HEK293T (cell line): ENCODE measurements at regions not wholly inside any gene's neighbourhood (a gene's known extent, or its start where the extent isn't known, plus 50 kb on each side); places are given as distances from the start of the nearest gene placed in this dataset.
"Not testable (repeated sequence)": the region's sequence is repeated elsewhere in the genome, so short reads cannot be mapped to it uniquely, and the experiment has no call there.

Experiments
- CTCF ChIA-PET: fragments of 350-600 bp; formaldehyde crosslinking; extraction: SDS; loops from one replicate; lab custom pipeline; 2021; ENCODE audit warnings: antibody characterized with exemption, inconsistent platforms; lab: Yijun Ruan, JAX
- POLR2A ChIA-PET: fragments of 350-600 bp; formaldehyde crosslinking; extraction: SDS; loops from one replicate; lab custom pipeline; 2020; ENCODE audit warnings: antibody characterized with exemption, inconsistent platforms; lab: Yijun Ruan, JAX
- DNase-seq: peaks from one replicate; pipeline ENCODE4 v3.0.0; 2012; ENCODE audit warnings: mixed read lengths; ENCODE audit errors: extremely low spot score
- ARNT ChIP-seq: fragments of 450-650 bp; IDR thresholded peaks from 2 replicates; pipeline ENCODE4 v1.6.1; 2017; ENCODE audit warnings: mild to moderate bottlenecking
- BHLHE40 ChIP-seq: fragments of 450-650 bp; IDR thresholded peaks from 2 replicates; pipeline ENCODE4 v1.6.1; 2016; ENCODE audit warnings: mild to moderate bottlenecking, moderate library complexity, borderline replicate concordance
- CTBP1 ChIP-seq: fragments of 450-650 bp; IDR thresholded peaks from 2 replicates; pipeline ENCODE4 v1.6.1; 2016; ENCODE audit warnings: borderline replicate concordance
- ELF4 ChIP-seq: fragments of 450-650 bp; IDR thresholded peaks from 2 replicates; pipeline ENCODE4 v1.6.1; 2017; ENCODE audit warnings: antibody characterized with exemption
- FOXA1 ChIP-seq: fragments of 450-650 bp; IDR thresholded peaks from 2 replicates; pipeline ENCODE4 v1.6.1; 2016; ENCODE audit warnings: mild to moderate bottlenecking
- FOXK2 ChIP-seq: fragments of 450-650 bp; IDR thresholded peaks from 2 replicates; pipeline ENCODE4 v1.6.1; 2016; ENCODE audit warnings: mild to moderate bottlenecking
- FOXM1 ChIP-seq: fragments of 450-650 bp; IDR thresholded peaks from 2 replicates; pipeline ENCODE4 v1.6.1; 2017; ENCODE audit warnings: mild to moderate bottlenecking, borderline replicate concordance
- HDGF ChIP-seq: fragments of 450-650 bp; IDR thresholded peaks from 2 replicates; pipeline ENCODE4 v1.6.1; 2017; ENCODE audit warnings: antibody characterized with exemption, borderline replicate concordance
- L3MBTL2 ChIP-seq: fragments of 450-650 bp; conservative IDR thresholded peaks from 2 replicates; pipeline ENCODE4 v1.6.1; 2016; ENCODE audit warnings: mild to moderate bottlenecking
- LEF1 ChIP-seq: fragments of 450-650 bp; IDR thresholded peaks from 2 replicates; pipeline ENCODE4 v1.6.1; 2017; ENCODE audit warnings: mild to moderate bottlenecking, borderline replicate concordance
- NFRKB ChIP-seq: fragments of 450-650 bp; IDR thresholded peaks from 2 replicates; pipeline ENCODE4 v1.6.1; 2016; ENCODE audit warnings: mild to moderate bottlenecking, moderate library complexity
- PKNOX1 ChIP-seq: fragments of 450-650 bp; IDR thresholded peaks from 2 replicates; pipeline ENCODE4 v1.6.1; 2016
- SP1 ChIP-seq: fragments of 450-650 bp; IDR thresholded peaks from 2 replicates; pipeline ENCODE4 v1.6.1; 2017
- SUZ12 ChIP-seq: fragments of 450-650 bp; IDR thresholded peaks from 2 replicates; pipeline ENCODE4 v1.6.1; 2016; ENCODE audit warnings: mild to moderate bottlenecking
- TARDBP ChIP-seq: fragments of 450-650 bp; IDR thresholded peaks from 2 replicates; pipeline ENCODE4 v1.6.1; 2016
- ZNF384 ChIP-seq: fragments of 450-650 bp; IDR thresholded peaks from 2 replicates; pipeline ENCODE4 v1.6.1; 2016

- no peak for TF ChIP-seq ZNF384
- TF ChIP-seq ELF4: no peak
- no peak for TF ChIP-seq FOXA1
- no peak for TF ChIP-seq L3MBTL2
- TF ChIP-seq PKNOX1: no peak
- no peak for TF ChIP-seq CTBP1
- TF ChIP-seq TARDBP: no peak
- TF ChIP-seq BHLHE40: no peak
- no peak for TF ChIP-seq ARNT
- no peak for TF ChIP-seq SP1
- no peak for TF ChIP-seq HDGF
- TF ChIP-seq LEF1: no peak
- TF ChIP-seq FOXM1: no peak
- TF ChIP-seq SUZ12: no peak
- TF ChIP-seq NFRKB: no peak
- no peak for TF ChIP-seq FOXK2
- ChIA-PET CTCF (no interaction called here), POLR2A (no interaction called here)
- DNase-seq: no peak
Measured at GRCh38 chr15:93348711-93349545, 259.9 kb upstream of the RGMA start.

DNA sequence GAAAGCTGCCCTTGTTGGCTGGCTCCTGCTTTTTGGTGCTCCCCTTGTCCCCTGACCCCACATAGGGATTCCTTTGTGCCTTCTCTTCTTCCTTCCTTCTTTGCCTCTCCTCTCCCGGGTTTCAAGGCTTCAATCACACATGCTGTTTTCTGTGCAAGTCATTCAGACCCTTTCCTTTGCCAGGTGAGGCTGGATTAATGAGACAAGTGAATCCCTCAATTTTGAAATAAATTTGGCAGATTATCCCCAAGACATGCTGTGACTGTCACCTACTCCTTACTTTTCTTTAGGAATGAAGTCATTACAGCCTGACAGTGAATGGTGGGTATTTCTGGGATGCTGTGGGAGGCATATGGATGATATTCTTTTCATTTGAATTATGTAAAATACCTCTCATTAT is 259.0 kb upstream of the RGMA start:
- POLR2A ChIA-PET: no interaction called here
- CTCF ChIA-PET: no interaction called here
- DNase-seq: no peak
- TF ChIP-seq ARNT (no peak), HDGF (no peak), TARDBP (no peak), CTBP1 (no peak), FOXK2 (no peak), FOXM1 (no peak), NFRKB (no peak)

DNA sequence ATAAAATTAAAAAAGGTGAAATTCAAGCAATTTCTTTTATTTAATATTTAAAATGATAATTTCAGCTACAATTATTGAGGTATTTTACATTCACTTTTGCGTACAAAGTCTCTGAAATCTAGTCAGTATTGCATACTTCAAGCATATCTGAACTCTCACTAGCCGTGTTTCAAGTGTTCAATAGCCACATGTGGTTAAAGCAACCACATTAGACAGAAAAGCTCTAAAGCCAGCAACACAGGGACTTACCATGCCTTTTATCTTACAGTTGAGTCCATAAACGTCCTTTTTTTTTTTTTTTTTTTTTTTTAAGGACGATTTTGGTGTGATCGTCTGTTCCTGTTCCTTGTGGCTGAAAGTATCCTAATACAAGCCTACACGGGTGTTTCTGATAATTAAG is 257.0 kb upstream of the RGMA start:
- POLR2A ChIA-PET: no interaction called here
- CTCF ChIA-PET: interaction anchor here (0.6 kb wide), 1 partner anchor 23 kb away, joined by 4 read pairs; no protein-coding TSS in a partner anchor
- TF ChIP-seq TARDBP: no peak
- no peak for TF ChIP-seq HDGF
- TF ChIP-seq FOXA1: no peak
- no peak for TF ChIP-seq ZNF384
- TF ChIP-seq SP1: no peak
- no peak for TF ChIP-seq FOXK2
- TF ChIP-seq NFRKB: no peak
- TF ChIP-seq FOXM1: no peak
- TF ChIP-seq CTBP1: no peak
- no peak for TF ChIP-seq ARNT
- TF ChIP-seq LEF1: no peak
- no peak for TF ChIP-seq L3MBTL2
- no peak for TF ChIP-seq PKNOX1
- TF ChIP-seq BHLHE40: no peak
- TF ChIP-seq ELF4: no peak
- DNase-seq: no peak

- POLR2A ChIA-PET, CTCF ChIA-PET: not testable (repeated sequence)
Measured at GRCh38 chr15:93343402-93343801, 254.4 kb upstream of the RGMA start.

GRCh38 chr15:93341164-93341563 is 252.2 kb upstream of the RGMA start:
- TF ChIP-seq LEF1 (no peak), FOXK2 (no peak), ELF4 (no peak), NFRKB (no peak), SUZ12 (no peak), L3MBTL2 (no peak), SP1 (no peak), FOXA1 (no peak), HDGF (no peak), BHLHE40 (no peak), PKNOX1 (no peak), TARDBP (no peak), ARNT (no peak), ZNF384 (no peak), FOXM1 (no peak), CTBP1 (no peak)
- ChIA-PET CTCF (interaction anchor here (0.6 to 1.0 kb wide), 2 partner anchors 127 to 254 kb away, joined by 3 read pairs; no protein-coding TSS in a partner anchor), POLR2A (no interaction called here)
- DNase-seq: no peak

More at GRCh38 chr15:93343402-93343801, 254.4 kb upstream of the RGMA start:
- not testable (repeated sequence) for DNase-seq

DNA sequence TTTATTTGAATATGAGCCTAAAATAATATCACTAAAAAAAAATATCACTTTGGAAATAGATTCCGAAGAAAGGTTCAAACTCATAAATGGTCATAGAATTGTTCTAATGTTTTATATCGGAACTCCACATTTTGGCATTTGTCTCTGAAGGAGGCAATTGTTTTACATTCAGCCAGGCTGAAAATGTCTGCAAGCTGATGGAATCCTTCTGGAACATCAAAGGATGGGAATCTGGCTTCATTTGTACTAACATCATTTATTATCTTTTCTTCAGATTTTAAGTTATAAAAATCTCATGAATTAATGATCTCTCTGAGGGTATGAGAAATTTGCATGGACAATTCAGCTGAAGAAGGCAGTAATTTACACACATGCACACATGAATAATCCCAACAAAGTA is 251.4 kb upstream of the RGMA start:
- TF ChIP-seq SP1 (no peak), L3MBTL2 (no peak), LEF1 (no peak), ARNT (no peak), CTBP1 (no peak), ELF4 (no peak), NFRKB (no peak), FOXK2 (no peak), BHLHE40 (no peak), HDGF (no peak), FOXA1 (no peak), FOXM1 (no peak), TARDBP (no peak), SUZ12 (no peak)
- DNase-seq: no peak
- POLR2A ChIA-PET: no interaction called here
- CTCF ChIA-PET: no interaction called here
